NB4 (cell line): ENCODE measurements at regions not wholly inside any gene's neighbourhood (a gene's known extent, or its start where the extent isn't known, plus 50 kb on each side); places are given as distances from the start of the nearest gene placed in this dataset.

ENCODE experiments used
- MAX ChIP-seq: IDR thresholded peaks from 2 replicates; pipeline ENCODE4 v1.6.1; 2011; ENCODE audit warnings: low read depth, low read length
- POLR2A ChIP-seq: IDR thresholded peaks from 2 replicates; pipeline ENCODE4 v1.6.1; 2011; ENCODE audit warnings: mild to moderate bottlenecking; ENCODE audit not compliant: insufficient read length; ENCODE audit errors: extremely low read depth
- TF ChIP-seq, protein P1 (sequence below): IDR thresholded peaks from one replicate; pipeline ENCODE4 v1.5.1; 2012; ENCODE audit warnings: low read depth, low read length

- TF ChIP-seq, protein P1, sequence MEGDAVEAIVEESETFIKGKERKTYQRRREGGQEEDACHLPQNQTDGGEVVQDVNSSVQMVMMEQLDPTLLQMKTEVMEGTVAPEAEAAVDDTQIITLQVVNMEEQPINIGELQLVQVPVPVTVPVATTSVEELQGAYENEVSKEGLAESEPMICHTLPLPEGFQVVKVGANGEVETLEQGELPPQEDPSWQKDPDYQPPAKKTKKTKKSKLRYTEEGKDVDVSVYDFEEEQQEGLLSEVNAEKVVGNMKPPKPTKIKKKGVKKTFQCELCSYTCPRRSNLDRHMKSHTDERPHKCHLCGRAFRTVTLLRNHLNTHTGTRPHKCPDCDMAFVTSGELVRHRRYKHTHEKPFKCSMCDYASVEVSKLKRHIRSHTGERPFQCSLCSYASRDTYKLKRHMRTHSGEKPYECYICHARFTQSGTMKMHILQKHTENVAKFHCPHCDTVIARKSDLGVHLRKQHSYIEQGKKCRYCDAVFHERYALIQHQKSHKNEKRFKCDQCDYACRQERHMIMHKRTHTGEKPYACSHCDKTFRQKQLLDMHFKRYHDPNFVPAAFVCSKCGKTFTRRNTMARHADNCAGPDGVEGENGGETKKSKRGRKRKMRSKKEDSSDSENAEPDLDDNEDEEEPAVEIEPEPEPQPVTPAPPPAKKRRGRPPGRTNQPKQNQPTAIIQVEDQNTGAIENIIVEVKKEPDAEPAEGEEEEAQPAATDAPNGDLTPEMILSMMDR: no peak
- TF ChIP-seq POLR2A: no peak
- TF ChIP-seq MAX: no peak
Measured at GRCh38 chr12:88698471-88698870, 118.2 kb upstream of the KITLG start.
